ENCODE measurements at regions not wholly inside any gene's neighbourhood (a gene's known extent, or its start where the extent isn't known, plus 50 kb on each side); places are given as distances from the start of the nearest gene placed in this dataset.

DNA sequence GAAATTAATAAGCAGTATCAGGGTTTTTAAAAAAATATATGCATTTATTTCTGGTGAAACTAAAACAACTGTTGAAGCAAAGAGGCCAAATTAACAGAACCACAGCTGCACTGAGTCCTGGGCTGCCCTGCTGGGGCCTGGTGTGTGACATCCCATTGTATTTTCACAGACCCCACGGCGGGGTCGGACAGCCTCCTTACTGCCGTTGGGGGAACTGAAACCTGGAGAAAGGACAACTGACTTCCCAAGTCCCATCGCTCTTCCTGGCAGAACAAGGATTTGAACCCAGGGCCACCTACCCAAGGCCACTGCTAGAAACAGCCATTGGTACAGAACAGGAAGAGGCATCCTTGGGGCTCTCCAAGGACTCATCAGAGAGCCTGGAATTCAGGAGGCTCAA is 114.8 kb upstream of the SFSWAP start:
- TF ChIP-seq, protein P1, sequence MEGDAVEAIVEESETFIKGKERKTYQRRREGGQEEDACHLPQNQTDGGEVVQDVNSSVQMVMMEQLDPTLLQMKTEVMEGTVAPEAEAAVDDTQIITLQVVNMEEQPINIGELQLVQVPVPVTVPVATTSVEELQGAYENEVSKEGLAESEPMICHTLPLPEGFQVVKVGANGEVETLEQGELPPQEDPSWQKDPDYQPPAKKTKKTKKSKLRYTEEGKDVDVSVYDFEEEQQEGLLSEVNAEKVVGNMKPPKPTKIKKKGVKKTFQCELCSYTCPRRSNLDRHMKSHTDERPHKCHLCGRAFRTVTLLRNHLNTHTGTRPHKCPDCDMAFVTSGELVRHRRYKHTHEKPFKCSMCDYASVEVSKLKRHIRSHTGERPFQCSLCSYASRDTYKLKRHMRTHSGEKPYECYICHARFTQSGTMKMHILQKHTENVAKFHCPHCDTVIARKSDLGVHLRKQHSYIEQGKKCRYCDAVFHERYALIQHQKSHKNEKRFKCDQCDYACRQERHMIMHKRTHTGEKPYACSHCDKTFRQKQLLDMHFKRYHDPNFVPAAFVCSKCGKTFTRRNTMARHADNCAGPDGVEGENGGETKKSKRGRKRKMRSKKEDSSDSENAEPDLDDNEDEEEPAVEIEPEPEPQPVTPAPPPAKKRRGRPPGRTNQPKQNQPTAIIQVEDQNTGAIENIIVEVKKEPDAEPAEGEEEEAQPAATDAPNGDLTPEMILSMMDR (optimal IDR thresholded peaks at IDR 0.05 in 1 of 3, IDR thresholded peaks at IDR 0.05 in 1 of 3, conservative IDR thresholded peaks at IDR 0.05 in 1 of 3; ENCODE audit: extremely low read depth in 1 of 3, insufficient read depth in 2 of 3, low read length in 3 of 3) = no peak
- no peak for TF ChIP-seq EZH2 (IDR thresholded peaks at IDR 0.05; ENCODE audit: low read length)

Data from keratinocyte (primary cell).